Stimulated activated CD8-positive, alpha-beta memory T cell treated with anti-CD3 and anti-CD28 coated beads, Interleukin-15, amount 100 ng/mL, for 1 hour (primary cell): ENCODE measurements at regions not wholly inside any gene's neighbourhood (a gene's known extent, or its start where the extent isn't known, plus 50 kb on each side); places are given as distances from the start of the nearest gene placed in this dataset.

Experiments used
- DNase-seq: peaks from one replicate; pipeline ENCODE4 v3.0.0-alpha.2; 2020; ENCODE audit warnings: low read depth

- DNase-seq = no peak
These were observed 451.4 kb upstream of the C9orf72 start for GRCh38 chr9:28024676-28025075.

- no peak for DNase-seq
These were observed 451.9 kb upstream of the C9orf72 start for GRCh38 chr9:28025186-28025585.

- no peak for DNase-seq
These were observed 458.4 kb upstream of the C9orf72 start for GRCh38 chr9:28031521-28032267.

- no peak for DNase-seq
These were observed 458.9 kb upstream of the C9orf72 start for GRCh38 chr9:28032268-28032590.

GRCh38 chr9:28034242-28034641 is 461.0 kb upstream of the C9orf72 start:
- no peak for DNase-seq

GRCh38 chr9:28037968-28038367 is 464.7 kb upstream of the C9orf72 start:
- no peak for DNase-seq

- DNase-seq = no peak
These were observed 471.8 kb upstream of the C9orf72 start for GRCh38 chr9:28045051-28045450.

- DNase-seq = no peak
These were observed 476.8 kb upstream of the C9orf72 start for GRCh38 chr9:28050046-28050445.

- DNase-seq = no peak
These were observed 477.7 kb upstream of the C9orf72 start for GRCh38 chr9:28050941-28051340.

GRCh38 chr9:28051559-28052503 is 478.6 kb upstream of the C9orf72 start:
- no peak for DNase-seq

GRCh38 chr9:28053096-28053777 is 480.0 kb upstream of the C9orf72 start:
- DNase-seq = no peak

- DNase-seq = no peak
These were observed 482.7 kb upstream of the C9orf72 start for GRCh38 chr9:28056006-28056405.

GRCh38 chr9:28056466-28056865 is 483.2 kb upstream of the C9orf72 start:
- DNase-seq = no peak

GRCh38 chr9:28059192-28059591 is 485.9 kb upstream of the C9orf72 start:
- DNase-seq = no peak

GRCh38 chr9:28064241-28064815 is 491.0 kb upstream of the C9orf72 start:
- no peak for DNase-seq

- DNase-seq = no peak
These were observed 500.0 kb upstream of the C9orf72 start for GRCh38 chr9:28073270-28073669.

- no peak for DNase-seq
These were observed 506.4 kb upstream of the C9orf72 start for GRCh38 chr9:28079677-28080076.

- DNase-seq = no peak
These were observed 509.4 kb upstream of the C9orf72 start for GRCh38 chr9:28082671-28083070.

GRCh38 chr9:28086881-28087280 is 513.6 kb upstream of the C9orf72 start:
- no peak for DNase-seq

- no peak for DNase-seq
These were observed 520.0 kb upstream of the C9orf72 start for GRCh38 chr9:28092981-28093936.

GRCh38 chr9:28101509-28101908 is 528.2 kb upstream of the C9orf72 start:
- no peak for DNase-seq
